HG03066 (cell line): ENCODE measurements at regions not wholly inside any gene's neighbourhood (a gene's known extent, or its start where the extent isn't known, plus 50 kb on each side); places are given as distances from the start of the nearest gene placed in this dataset.

Experiments
- ATAC-seq: cut with Tn5 transposase; IDR thresholded peaks from one replicate; pipeline ENCODE4 v1.9.1; 2021; ENCODE audit warnings: low read depth; ENCODE audit not compliant: unreplicated experiment

- ATAC-seq, result no peak
Observed at GRCh38 chr22:48365386-48365785, 1462.3 kb downstream of the BRD1 start.

- no peak for ATAC-seq
Observed at GRCh38 chr22:48362721-48363404, 1464.8 kb downstream of the BRD1 start.

GRCh38 chr22:48361099-48361639 is 1466.5 kb downstream of the BRD1 start:
- no peak for ATAC-seq

- ATAC-seq, result no peak
Observed at GRCh38 chr22:48359613-48359965, 1468.1 kb downstream of the BRD1 start.

GRCh38 chr22:48358886-48359612 is 1468.6 kb downstream of the BRD1 start:
- no peak for ATAC-seq

GRCh38 chr22:48357961-48358360 is 1469.7 kb downstream of the BRD1 start:
- ATAC-seq, result no peak

GRCh38 chr22:48357196-48357595 is 1470.5 kb downstream of the BRD1 start:
- ATAC-seq, result no peak

- ATAC-seq, result no peak
Observed at GRCh38 chr22:48356731-48357130, 1470.9 kb downstream of the BRD1 start.

GRCh38 chr22:48354096-48354495 is 1473.6 kb downstream of the BRD1 start:
- no peak for ATAC-seq

- no peak for ATAC-seq
Observed at GRCh38 chr22:48353116-48353947, 1474.3 kb downstream of the BRD1 start.

- ATAC-seq, result no peak
Observed at GRCh38 chr22:48352086-48352911, 1475.4 kb downstream of the BRD1 start.

- ATAC-seq, result no peak
Observed at GRCh38 chr22:48351376-48352085, 1476.1 kb downstream of the BRD1 start.

GRCh38 chr22:48350456-48350855 is 1477.2 kb downstream of the BRD1 start:
- ATAC-seq, result no peak

- no peak for ATAC-seq
Observed at GRCh38 chr22:48348855-48349254, 1478.8 kb downstream of the BRD1 start.

- no peak for ATAC-seq
Observed at GRCh38 chr22:48347311-48347710, 1480.4 kb downstream of the BRD1 start.

- ATAC-seq, result no peak
Observed at GRCh38 chr22:48346911-48347310, 1480.8 kb downstream of the BRD1 start.

- no peak for ATAC-seq
Observed at GRCh38 chr22:48346311-48346710, 1481.4 kb downstream of the BRD1 start.

- ATAC-seq, result no peak
Observed at GRCh38 chr22:48345631-48346030, 1482.0 kb downstream of the BRD1 start.

GRCh38 chr22:48343461-48343860 is 1484.2 kb downstream of the BRD1 start:
- no peak for ATAC-seq

- ATAC-seq, result no peak
Observed at GRCh38 chr22:48342732-48343131, 1484.9 kb downstream of the BRD1 start.
